ENCODE measurements at regions not wholly inside any gene's neighbourhood (a gene's known extent, or its start where the extent isn't known, plus 50 kb on each side); places are given as distances from the start of the nearest gene placed in this dataset.

DNA sequence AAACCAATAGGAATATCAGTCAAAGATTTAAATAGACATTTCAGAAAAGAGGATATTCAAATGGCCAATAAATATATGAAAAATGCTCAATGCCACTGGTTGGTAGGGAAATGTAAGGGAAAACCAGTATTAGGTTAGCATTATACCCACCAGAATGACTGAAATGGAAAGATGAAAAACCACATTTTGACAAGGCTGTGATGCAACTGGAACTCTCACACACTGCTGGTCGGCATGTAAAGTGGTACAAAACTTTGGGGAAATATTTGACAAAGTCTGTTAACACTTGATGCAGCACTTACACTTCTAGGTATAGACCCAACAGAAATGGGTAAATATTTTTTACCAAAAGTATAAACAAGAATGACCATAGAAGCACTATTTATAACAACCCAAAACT, 163.2 kb upstream of the C14orf180 start:
- TF ChIP-seq SMAD3 (CRISPR knock-in tag; IDR thresholded peaks at IDR 0.05; ENCODE audit: borderline replicate concordance), result no peak
- TF ChIP-seq, protein P1, sequence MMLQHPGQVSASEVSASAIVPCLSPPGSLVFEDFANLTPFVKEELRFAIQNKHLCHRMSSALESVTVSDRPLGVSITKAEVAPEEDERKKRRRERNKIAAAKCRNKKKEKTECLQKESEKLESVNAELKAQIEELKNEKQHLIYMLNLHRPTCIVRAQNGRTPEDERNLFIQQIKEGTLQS (CRISPR knock-in tag; conservative IDR thresholded peaks at IDR 0.05), result no peak
- TF ChIP-seq, protein P2, sequence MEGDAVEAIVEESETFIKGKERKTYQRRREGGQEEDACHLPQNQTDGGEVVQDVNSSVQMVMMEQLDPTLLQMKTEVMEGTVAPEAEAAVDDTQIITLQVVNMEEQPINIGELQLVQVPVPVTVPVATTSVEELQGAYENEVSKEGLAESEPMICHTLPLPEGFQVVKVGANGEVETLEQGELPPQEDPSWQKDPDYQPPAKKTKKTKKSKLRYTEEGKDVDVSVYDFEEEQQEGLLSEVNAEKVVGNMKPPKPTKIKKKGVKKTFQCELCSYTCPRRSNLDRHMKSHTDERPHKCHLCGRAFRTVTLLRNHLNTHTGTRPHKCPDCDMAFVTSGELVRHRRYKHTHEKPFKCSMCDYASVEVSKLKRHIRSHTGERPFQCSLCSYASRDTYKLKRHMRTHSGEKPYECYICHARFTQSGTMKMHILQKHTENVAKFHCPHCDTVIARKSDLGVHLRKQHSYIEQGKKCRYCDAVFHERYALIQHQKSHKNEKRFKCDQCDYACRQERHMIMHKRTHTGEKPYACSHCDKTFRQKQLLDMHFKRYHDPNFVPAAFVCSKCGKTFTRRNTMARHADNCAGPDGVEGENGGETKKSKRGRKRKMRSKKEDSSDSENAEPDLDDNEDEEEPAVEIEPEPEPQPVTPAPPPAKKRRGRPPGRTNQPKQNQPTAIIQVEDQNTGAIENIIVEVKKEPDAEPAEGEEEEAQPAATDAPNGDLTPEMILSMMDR (IDR thresholded peaks at IDR 0.05), result no peak

All from WTC11 (cell line).